Left lobe of liver (tissue), 2 donors: ENCODE measurements at regions not wholly inside any gene's neighbourhood (a gene's known extent, or its start where the extent isn't known, plus 50 kb on each side); places are given as distances from the start of the nearest gene placed in this dataset.

Source experiments
- ATAC-seq: fragments of 200-7000 bp; cut with Tn5 transposase; one replicate; pipeline ENCODE4 v1.9.1; 2020; ENCODE audit warnings: mild to moderate bottlenecking, moderate library complexity
- DNase-seq: peaks from one replicate; pipeline ENCODE4 v3.0.0-alpha.2; 2020; ENCODE audit warnings: low spot score
- donor health status: DM: no; HTN: no; CAD: no; lungs with moderate emphysema.
- donor health status: DM: no; HTN: yes; CAD: no.

GRCh38 chr12:97316321-97316720 lies 146.3 kb upstream of the RMST start:
- no peak for DNase-seq
- ATAC-seq = no peak

GRCh38 chr12:97321621-97322020 lies 141.0 kb upstream of the RMST start:
- ATAC-seq (no peak), DNase-seq (no peak)

GRCh38 chr12:97322388-97322787 lies 140.2 kb upstream of the RMST start:
- no peak for ATAC-seq
- no peak for DNase-seq

- DNase-seq (no peak), ATAC-seq (no peak)
Observed at GRCh38 chr12:97323154-97323553, 139.4 kb upstream of the RMST start.

GRCh38 chr12:97324471-97324870 lies 138.1 kb upstream of the RMST start:
- DNase-seq (no peak), ATAC-seq (no peak)

GRCh38 chr12:97335115-97335514 lies 127.5 kb upstream of the RMST start:
- no peak for DNase-seq
- ATAC-seq = no peak

GRCh38 chr12:97336900-97337751 lies 125.5 kb upstream of the RMST start:
- no peak for DNase-seq
- no peak for ATAC-seq

GRCh38 chr12:97342130-97342529 lies 120.5 kb upstream of the RMST start:
- no peak for ATAC-seq

GRCh38 chr12:97347956-97348355 lies 114.6 kb upstream of the RMST start:
- ATAC-seq = no peak
- no peak for DNase-seq

More at GRCh38 chr12:97342130-97342529, 120.5 kb upstream of the RMST start:
- DNase-seq = no peak

GRCh38 chr12:97358361-97358760 lies 104.2 kb upstream of the RMST start:
- ATAC-seq = no peak
- no peak for DNase-seq

GRCh38 chr12:97359021-97359690 lies 103.4 kb upstream of the RMST start:
- ATAC-seq (no peak), DNase-seq (no peak)

GRCh38 chr12:97363693-97364092 lies 98.9 kb upstream of the RMST start:
- ATAC-seq (no peak), DNase-seq (no peak)

GRCh38 chr12:97368462-97369163 lies 94.0 kb upstream of the RMST start:
- DNase-seq (no peak), ATAC-seq (no peak)

GRCh38 chr12:97375310-97375709 lies 87.3 kb upstream of the RMST start:
- ATAC-seq = no peak
- DNase-seq = no peak

- no peak for ATAC-seq
- no peak for DNase-seq
Observed at GRCh38 chr12:97380440-97380839, 82.2 kb upstream of the RMST start.

GRCh38 chr12:97385121-97385520 lies 77.5 kb upstream of the RMST start:
- ATAC-seq (no peak), DNase-seq (no peak)

- ATAC-seq (no peak), DNase-seq (no peak)
Observed at GRCh38 chr12:97386133-97386581, 76.4 kb upstream of the RMST start.

- ATAC-seq = no peak
- DNase-seq = no peak
Observed at GRCh38 chr12:97387844-97388243, 74.8 kb upstream of the RMST start.

- DNase-seq = no peak
Observed at GRCh38 chr12:97394657-97395056, 67.9 kb upstream of the RMST start.

GRCh38 chr12:97397008-97397407 lies 65.6 kb upstream of the RMST start:
- ATAC-seq (no peak), DNase-seq (no peak)

More at GRCh38 chr12:97394657-97395056, 67.9 kb upstream of the RMST start:
- ATAC-seq = no peak

GRCh38 chr12:97398704-97399103 lies 63.9 kb upstream of the RMST start:
- no peak for DNase-seq
- ATAC-seq = no peak

- ATAC-seq = no peak
Observed at GRCh38 chr12:97404093-97404492, 58.5 kb upstream of the RMST start.

More at GRCh38 chr12:97404093-97404492, 58.5 kb upstream of the RMST start:
- no peak for DNase-seq
